Fibroblast of pulmonary artery (primary cell): ENCODE measurements at regions not wholly inside any gene's neighbourhood (a gene's known extent, or its start where the extent isn't known, plus 50 kb on each side); places are given as distances from the start of the nearest gene placed in this dataset.

Source experiments
- DNase-seq: peaks from one replicate; pipeline ENCODE4 v3.0.0-alpha.2; 2010; ENCODE audit warnings: low read depth
- H3K4me3 ChIP-seq: replicated peaks from 2 replicates; pipeline ENCODE4 v1.5.1; 2011; ENCODE audit warnings: low read depth, mild to moderate bottlenecking, control low read depth, low read length, moderate library complexity
- CTCF ChIP-seq: IDR thresholded peaks from 2 replicates; pipeline ENCODE4 v1.5.1; 2011; ENCODE audit warnings: mild to moderate bottlenecking, control low read depth, low read length, inconsistent platforms; ENCODE audit errors: missing control alignments

DNA sequence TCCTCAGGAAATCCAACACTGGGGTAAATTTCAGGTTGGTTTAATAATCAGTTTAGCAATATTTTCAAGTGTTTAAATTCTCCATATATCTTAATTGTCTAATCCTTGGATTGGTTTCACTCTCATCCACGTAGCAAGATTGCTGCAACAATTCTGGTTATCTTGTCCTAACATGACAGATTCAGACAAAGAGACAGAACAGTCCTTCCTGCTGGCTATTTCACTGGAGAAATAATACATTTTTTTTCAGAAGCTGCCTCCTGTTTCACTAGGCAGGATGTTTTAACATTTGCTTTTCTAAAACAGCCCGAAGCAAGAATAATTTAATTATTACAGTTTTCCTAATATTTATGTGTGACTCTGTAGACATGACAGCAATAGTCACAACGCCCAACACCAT lies 2011.2 kb downstream of the NCAM2 start:
- no peak for TF ChIP-seq CTCF

DNA sequence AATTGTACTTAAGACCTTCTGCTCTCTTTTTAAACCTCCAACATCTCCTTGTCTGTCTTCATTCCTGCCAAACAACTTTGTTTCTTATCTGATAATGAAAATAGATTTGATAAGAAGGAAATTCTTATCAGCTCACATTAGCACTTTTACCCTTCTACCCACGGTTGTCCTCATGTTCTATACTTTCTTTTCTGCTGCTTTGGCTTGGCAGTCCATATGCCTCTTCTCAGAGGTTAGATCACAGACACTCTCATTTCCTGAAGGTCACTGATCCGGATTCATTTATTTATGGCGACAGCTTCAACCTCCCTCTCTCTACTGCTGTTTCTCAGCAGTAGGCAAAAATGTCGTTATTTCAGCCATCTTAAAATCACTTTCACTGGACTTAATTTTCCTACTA lies 2015.8 kb downstream of the NCAM2 start:
- no peak for TF ChIP-seq CTCF
- no peak overlapping the region for H3K4me3 ChIP-seq
- DNase-seq, result no peak

More for the DNA sequence above, 2011.2 kb downstream of the NCAM2 start:
- no peak for DNase-seq
- no peak overlapping the region for H3K4me3 ChIP-seq

DNA sequence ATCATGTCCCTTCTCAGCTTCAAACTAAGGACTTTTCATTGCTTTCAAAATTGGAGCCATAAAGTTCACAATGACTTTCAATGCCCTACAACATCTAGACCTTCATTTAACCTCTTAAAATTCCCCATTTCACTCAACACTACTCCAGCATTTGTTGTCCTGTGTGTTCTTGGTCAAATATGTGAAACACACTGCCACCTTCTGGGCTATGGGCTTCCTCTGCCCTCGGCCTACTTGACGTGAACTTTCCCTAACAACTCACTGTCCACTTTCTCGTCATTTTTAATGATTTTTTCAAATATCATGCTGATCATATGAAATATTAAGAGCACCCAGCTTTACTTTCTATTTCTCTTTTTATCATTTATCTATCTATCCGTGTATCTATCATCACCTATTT lies 2018.4 kb downstream of the NCAM2 start:
- no peak overlapping the region for H3K4me3 ChIP-seq
- TF ChIP-seq CTCF, result no peak
- DNase-seq, result no peak

GRCh38 chr21:23017989-23018388 lies 2019.8 kb downstream of the NCAM2 start:
- H3K4me3 ChIP-seq, result no peak overlapping the region
- DNase-seq, result no peak

DNA sequence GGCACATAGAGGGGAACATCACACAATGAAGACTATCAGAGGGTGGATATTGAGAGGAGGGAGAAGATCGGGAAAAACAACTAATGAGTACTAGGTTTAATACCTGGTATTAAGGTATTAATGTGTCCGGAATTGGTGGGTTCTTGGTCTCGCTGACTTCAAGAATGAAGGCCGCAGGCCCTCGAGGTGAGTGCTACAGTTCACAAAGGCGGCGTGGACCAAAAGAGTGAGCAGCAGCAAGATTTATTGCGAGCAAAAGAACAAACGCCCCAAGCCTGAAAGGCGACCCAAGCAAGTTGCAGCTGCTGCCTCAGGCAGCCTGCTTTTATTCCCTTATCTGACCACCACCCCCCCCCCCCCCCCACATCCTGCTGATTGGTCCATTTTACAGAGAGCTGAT lies 2022.8 kb downstream of the NCAM2 start:
- H3K4me3 ChIP-seq, result no peak overlapping the region
- no peak for TF ChIP-seq CTCF
- no peak for DNase-seq

More at GRCh38 chr21:23017989-23018388, 2019.8 kb downstream of the NCAM2 start:
- TF ChIP-seq CTCF, result no peak

DNA sequence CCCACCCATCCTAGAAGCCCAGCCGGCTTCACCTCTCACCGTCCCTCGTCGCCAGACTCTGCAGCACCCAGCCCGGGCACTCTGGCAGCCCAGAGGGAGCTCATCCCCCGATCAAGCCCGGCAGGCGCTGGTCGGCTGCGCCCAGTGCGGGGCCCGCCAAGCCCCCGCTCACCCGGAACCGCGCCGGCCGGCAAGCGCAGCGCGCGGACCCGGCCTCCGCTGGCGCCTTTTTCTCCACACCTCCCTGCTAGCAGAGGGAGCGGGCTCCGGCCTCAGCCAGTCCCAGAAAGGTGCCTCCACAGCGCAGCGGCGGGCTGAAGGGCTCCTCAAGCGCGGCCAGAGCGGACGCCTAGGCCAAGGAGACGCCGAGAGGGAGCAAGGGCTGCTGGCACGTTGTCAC lies 2023.3 kb downstream of the NCAM2 start:
- DNase-seq, result no peak
- no peak overlapping the region for H3K4me3 ChIP-seq
- TF ChIP-seq CTCF, result no peak

- H3K4me3 ChIP-seq, result no peak overlapping the region
- no peak for TF ChIP-seq CTCF
- DNase-seq, result no peak
Measured at GRCh38 chr21:23026878-23027277, 2028.7 kb downstream of the NCAM2 start.
